ENCODE measurements at regions not wholly inside any gene's neighbourhood (a gene's known extent, or its start where the extent isn't known, plus 50 kb on each side); places are given as distances from the start of the nearest gene placed in this dataset.

DNA sequence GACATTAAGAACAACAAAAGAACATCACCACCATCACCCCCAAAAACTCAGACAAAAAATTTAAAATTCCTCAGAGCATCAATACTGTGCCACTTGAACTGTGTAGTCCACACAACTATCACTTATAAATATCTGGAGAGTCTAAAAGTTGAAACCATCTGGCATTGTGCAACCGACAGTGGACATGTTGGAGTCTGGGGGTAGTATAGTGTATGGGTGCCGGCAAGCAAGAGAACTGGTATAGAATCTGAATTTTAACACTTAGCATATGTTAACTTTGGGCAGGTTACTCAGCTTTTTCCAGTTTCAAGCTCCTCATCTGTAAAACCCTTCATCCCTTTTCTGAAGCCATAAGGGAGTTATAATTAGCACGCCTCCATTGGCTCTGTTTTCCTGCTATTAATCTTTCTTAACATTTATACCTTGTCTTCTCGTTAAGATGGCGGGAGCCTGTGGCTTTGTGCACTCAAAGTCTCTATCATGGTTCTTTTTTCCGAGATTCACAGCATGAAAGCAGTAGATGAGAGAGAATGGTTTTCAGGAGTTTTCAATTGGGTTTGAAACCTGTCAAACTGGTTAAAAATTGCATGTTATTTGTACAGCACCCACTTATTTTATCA is 255.7 kb upstream of the TBL1XR1 start:
- TF ChIP-seq POLR2AphosphoS5 (IDR thresholded peaks at IDR 0.05; ENCODE audit: low read depth, low read length) = no peak
- TF ChIP-seq POLR2A (IDR thresholded peaks at IDR 0.05; ENCODE audit: low read depth, low read length) = no peak
- no peak for TF ChIP-seq TAF1 (IDR thresholded peaks at IDR 0.05; ENCODE audit: borderline replicate concordance, low read depth, low read length)
